ENCODE measurements at regions not wholly inside any gene's neighbourhood (a gene's known extent, or its start where the extent isn't known, plus 50 kb on each side); places are given as distances from the start of the nearest gene placed in this dataset.
"Not testable (repeated sequence)": the region's sequence is repeated elsewhere in the genome, so short reads cannot be mapped to it uniquely, and the experiment has no call there.

DNA sequence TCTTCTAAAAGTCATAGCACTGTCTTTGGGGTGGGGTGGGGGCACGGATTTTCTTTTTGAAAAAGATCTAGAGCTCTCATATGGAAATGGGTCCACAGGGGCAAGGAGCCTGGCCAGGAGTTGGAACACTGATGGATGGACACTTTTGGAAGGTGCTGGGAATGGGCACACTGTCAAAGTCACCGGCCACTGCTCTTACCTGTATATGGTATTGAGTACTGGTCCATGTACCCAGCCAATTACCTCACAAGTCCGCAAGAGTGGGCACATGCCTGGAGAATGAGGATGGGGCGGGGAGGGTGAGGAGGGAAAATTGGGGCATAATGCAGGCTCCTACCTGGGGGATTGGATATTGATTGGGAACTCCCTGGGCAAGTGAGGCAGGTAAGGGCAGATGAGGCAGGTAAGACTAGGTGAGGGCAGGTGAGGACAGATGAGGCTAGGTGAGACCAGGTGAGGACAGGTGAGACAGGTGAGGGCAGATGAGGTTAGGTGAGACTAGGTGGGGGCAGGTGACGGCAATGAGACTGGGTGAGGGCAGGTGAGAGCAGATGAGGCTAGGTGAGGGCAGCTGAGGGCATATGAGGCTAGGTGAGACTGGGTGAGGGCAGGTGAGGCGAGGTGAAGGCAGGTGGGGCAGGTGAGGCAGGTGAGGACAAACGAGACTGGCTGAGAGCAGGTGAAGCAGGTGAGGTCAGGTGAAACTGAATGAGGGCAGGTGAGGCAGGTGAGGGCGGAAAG is 167.9 kb downstream of the NRN1 start:
- Histone ChIP-seq H3K27ac (ENCODE audit: insufficient read depth, low read length) (no peak overlapping the region), H4K20me1 (ENCODE audit: control insufficient read depth, extremely low read depth, insufficient read depth, low read length) (no peaks in the 10 kb centered on the region), H3K36me3 (ENCODE audit: control insufficient read depth, insufficient read depth, low read length) (no peaks in the 10 kb centered on the region), H3K9me3 (ENCODE audit: control insufficient read depth, insufficient read depth, low read depth, low read length) (no peaks in the 10 kb centered on the region), H3K4me2 (ENCODE audit: extremely low read depth, insufficient read depth, low read length) (no peak overlapping the region), H3K4me1 (ENCODE audit: control insufficient read depth, extremely low read depth, insufficient read depth, low read length) (no peaks in the 10 kb centered on the region), H3K4me3 (replicated peaks in 1 of 4; ENCODE audit: control extremely low read depth in 1 of 4, insufficient read depth in 1 of 4, low read depth in 3 of 4, low read length in 4 of 4) (no peak overlapping the region), H2AFZ (ENCODE audit: low read length) (no peak overlapping the region), H3K27me3 (ENCODE audit: control insufficient read depth, insufficient read depth, low read length) (no peaks in the 10 kb centered on the region), H3K79me2 (ENCODE audit: control insufficient read depth, insufficient read depth, low read length) (no peaks in the 10 kb centered on the region), H3K9ac (ENCODE audit: insufficient read depth, low read length) (no peak overlapping the region)
- no peak for TF ChIP-seq EZH2 (IDR thresholded peaks at IDR 0.05; ENCODE audit: low read length, missing control alignments)
- TF ChIP-seq, protein P1, sequence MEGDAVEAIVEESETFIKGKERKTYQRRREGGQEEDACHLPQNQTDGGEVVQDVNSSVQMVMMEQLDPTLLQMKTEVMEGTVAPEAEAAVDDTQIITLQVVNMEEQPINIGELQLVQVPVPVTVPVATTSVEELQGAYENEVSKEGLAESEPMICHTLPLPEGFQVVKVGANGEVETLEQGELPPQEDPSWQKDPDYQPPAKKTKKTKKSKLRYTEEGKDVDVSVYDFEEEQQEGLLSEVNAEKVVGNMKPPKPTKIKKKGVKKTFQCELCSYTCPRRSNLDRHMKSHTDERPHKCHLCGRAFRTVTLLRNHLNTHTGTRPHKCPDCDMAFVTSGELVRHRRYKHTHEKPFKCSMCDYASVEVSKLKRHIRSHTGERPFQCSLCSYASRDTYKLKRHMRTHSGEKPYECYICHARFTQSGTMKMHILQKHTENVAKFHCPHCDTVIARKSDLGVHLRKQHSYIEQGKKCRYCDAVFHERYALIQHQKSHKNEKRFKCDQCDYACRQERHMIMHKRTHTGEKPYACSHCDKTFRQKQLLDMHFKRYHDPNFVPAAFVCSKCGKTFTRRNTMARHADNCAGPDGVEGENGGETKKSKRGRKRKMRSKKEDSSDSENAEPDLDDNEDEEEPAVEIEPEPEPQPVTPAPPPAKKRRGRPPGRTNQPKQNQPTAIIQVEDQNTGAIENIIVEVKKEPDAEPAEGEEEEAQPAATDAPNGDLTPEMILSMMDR (conservative IDR thresholded peaks at IDR 0.05 in 1 of 2, IDR thresholded peaks at IDR 0.05 in 1 of 2; ENCODE audit: low read depth in 1 of 2, low read length in 2 of 2) = no peak
- no peak for DNase-seq (ENCODE audit: low read depth in 2 of 2)

DNA sequence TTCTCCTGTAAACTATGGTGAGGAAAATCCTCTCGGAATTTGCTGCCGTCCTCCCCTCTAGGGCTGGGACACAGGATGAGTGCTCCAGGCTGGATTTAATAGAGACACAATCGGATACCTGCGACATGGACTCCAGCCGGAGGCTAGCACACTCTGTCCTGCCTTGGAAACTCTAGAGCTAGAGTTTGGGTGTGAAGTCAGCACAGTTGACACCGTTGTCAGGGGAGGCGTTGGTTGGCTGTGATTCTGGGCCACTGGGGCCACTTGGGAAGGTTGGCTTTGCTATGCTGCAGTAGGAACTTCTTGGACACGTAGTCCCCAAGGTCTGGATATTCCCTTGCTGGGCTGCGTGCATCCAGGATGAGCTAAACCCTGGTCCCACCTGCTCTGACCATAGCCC is 169.4 kb downstream of the NRN1 start:
- Histone ChIP-seq H3K4me1 (ENCODE audit: control insufficient read depth, extremely low read depth, insufficient read depth, low read length) (no peaks in the 10 kb centered on the region), H3K79me2 (ENCODE audit: control insufficient read depth, insufficient read depth, low read length) (no peaks in the 10 kb centered on the region), H3K9ac (ENCODE audit: insufficient read depth, low read length) (no peak overlapping the region), H3K4me3 (replicated peaks in 1 of 4; ENCODE audit: control extremely low read depth in 1 of 4, insufficient read depth in 1 of 4, low read depth in 3 of 4, low read length in 4 of 4) (no peak overlapping the region), H3K36me3 (ENCODE audit: control insufficient read depth, insufficient read depth, low read length) (no peaks in the 10 kb centered on the region), H4K20me1 (ENCODE audit: control insufficient read depth, extremely low read depth, insufficient read depth, low read length) (no peaks in the 10 kb centered on the region), H3K27ac (ENCODE audit: insufficient read depth, low read length) (no peak overlapping the region), H3K27me3 (ENCODE audit: control insufficient read depth, insufficient read depth, low read length) (no peaks in the 10 kb centered on the region), H3K4me2 (ENCODE audit: extremely low read depth, insufficient read depth, low read length) (no peak overlapping the region), H2AFZ (ENCODE audit: low read length) (no peak overlapping the region), H3K9me3 (ENCODE audit: control insufficient read depth, insufficient read depth, low read depth, low read length) (no peaks in the 10 kb centered on the region)
- TF ChIP-seq, protein P1 (conservative IDR thresholded peaks at IDR 0.05 in 1 of 2, IDR thresholded peaks at IDR 0.05 in 1 of 2; ENCODE audit: low read depth in 1 of 2, low read length in 2 of 2) = no peak
- no peak for TF ChIP-seq EZH2 (IDR thresholded peaks at IDR 0.05; ENCODE audit: low read length, missing control alignments)
- DNase-seq (ENCODE audit: low read depth in 2 of 2) = no peak

DNA sequence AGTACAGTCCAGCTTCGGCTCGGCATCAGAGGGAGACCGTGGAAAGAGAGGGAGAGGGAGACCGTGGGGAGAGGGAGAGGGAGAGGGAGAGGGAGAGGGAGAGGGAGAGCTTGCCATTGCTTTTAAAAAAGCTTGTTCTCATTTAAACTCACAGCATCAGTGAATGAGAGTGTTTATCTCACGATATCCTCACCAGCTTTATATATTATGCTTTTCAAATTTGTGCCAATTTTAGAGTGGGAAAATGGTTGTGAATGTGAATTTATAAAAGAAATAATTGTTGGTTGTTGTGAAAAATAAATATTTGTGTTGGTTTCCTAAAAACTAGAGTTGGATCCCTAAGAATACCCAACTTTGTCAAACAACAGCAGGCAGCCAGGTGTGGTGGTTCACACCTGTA is 170.1 kb downstream of the NRN1 start:
- H3K9me3 ChIP-seq (ENCODE audit: control insufficient read depth, insufficient read depth, low read depth, low read length); H3K79me2 ChIP-seq (ENCODE audit: control insufficient read depth, insufficient read depth, low read length); H3K9ac ChIP-seq (ENCODE audit: insufficient read depth, low read length); H2AFZ ChIP-seq (ENCODE audit: low read length); DNase-seq (ENCODE audit: low read depth in 2 of 2); H3K36me3 ChIP-seq (ENCODE audit: control insufficient read depth, insufficient read depth, low read length); H4K20me1 ChIP-seq (ENCODE audit: control insufficient read depth, extremely low read depth, insufficient read depth, low read length); H3K27me3 ChIP-seq (ENCODE audit: control insufficient read depth, insufficient read depth, low read length); H3K4me2 ChIP-seq (ENCODE audit: extremely low read depth, insufficient read depth, low read length); H3K4me1 ChIP-seq (ENCODE audit: control insufficient read depth, extremely low read depth, insufficient read depth, low read length); H3K4me3 ChIP-seq (replicated peaks in 1 of 4; ENCODE audit: control extremely low read depth in 1 of 4, insufficient read depth in 1 of 4, low read depth in 3 of 4, low read length in 4 of 4); H3K27ac ChIP-seq (ENCODE audit: insufficient read depth, low read length): not testable (repeated sequence)

Data from fibroblast of lung (primary cell).